ENCODE measurements at regions not wholly inside any gene's neighbourhood (a gene's known extent, or its start where the extent isn't known, plus 50 kb on each side); places are given as distances from the start of the nearest gene placed in this dataset.

DNA sequence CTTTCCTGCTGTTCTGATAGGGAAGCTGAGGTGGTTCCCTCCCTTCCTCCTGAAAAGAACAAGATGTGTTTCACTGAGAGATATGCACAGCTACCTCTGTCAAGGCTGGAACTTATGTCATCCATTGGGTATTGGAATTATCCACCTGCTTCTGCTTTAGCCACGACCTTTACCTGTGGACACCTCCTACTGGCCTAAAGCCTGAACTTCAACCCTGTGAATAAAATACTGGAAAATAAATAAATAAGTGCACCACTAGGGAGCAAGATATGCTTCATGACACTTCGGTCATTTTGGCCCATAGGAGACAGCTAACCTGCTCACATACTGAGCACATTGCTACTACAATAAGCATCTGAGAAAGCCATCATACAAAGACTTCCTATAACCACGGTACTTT, 419.9 kb upstream of the NWD2 start:
- TF ChIP-seq SMC3 (conservative IDR thresholded peaks at IDR 0.05; ENCODE audit: poor library complexity), result no peak
- no peak for TF ChIP-seq MXI1 (conservative IDR thresholded peaks at IDR 0.05; ENCODE audit: poor library complexity, severe bottlenecking)
- no peak for TF ChIP-seq EP300 (conservative IDR thresholded peaks at IDR 0.05; ENCODE audit: poor library complexity, severe bottlenecking)
- TF ChIP-seq POLR2AphosphoS5 (IDR thresholded peaks at IDR 0.05), result no peak
- TF ChIP-seq, protein P1, sequence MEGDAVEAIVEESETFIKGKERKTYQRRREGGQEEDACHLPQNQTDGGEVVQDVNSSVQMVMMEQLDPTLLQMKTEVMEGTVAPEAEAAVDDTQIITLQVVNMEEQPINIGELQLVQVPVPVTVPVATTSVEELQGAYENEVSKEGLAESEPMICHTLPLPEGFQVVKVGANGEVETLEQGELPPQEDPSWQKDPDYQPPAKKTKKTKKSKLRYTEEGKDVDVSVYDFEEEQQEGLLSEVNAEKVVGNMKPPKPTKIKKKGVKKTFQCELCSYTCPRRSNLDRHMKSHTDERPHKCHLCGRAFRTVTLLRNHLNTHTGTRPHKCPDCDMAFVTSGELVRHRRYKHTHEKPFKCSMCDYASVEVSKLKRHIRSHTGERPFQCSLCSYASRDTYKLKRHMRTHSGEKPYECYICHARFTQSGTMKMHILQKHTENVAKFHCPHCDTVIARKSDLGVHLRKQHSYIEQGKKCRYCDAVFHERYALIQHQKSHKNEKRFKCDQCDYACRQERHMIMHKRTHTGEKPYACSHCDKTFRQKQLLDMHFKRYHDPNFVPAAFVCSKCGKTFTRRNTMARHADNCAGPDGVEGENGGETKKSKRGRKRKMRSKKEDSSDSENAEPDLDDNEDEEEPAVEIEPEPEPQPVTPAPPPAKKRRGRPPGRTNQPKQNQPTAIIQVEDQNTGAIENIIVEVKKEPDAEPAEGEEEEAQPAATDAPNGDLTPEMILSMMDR (IDR thresholded peaks at IDR 0.05; ENCODE audit: poor library complexity, severe bottlenecking), result no peak
- TF ChIP-seq EZH2 (IDR thresholded peaks at IDR 0.05; ENCODE audit: borderline replicate concordance, insufficient read depth, low read length, poor library complexity, severe bottlenecking), result no peak
- TF ChIP-seq, protein P2, sequence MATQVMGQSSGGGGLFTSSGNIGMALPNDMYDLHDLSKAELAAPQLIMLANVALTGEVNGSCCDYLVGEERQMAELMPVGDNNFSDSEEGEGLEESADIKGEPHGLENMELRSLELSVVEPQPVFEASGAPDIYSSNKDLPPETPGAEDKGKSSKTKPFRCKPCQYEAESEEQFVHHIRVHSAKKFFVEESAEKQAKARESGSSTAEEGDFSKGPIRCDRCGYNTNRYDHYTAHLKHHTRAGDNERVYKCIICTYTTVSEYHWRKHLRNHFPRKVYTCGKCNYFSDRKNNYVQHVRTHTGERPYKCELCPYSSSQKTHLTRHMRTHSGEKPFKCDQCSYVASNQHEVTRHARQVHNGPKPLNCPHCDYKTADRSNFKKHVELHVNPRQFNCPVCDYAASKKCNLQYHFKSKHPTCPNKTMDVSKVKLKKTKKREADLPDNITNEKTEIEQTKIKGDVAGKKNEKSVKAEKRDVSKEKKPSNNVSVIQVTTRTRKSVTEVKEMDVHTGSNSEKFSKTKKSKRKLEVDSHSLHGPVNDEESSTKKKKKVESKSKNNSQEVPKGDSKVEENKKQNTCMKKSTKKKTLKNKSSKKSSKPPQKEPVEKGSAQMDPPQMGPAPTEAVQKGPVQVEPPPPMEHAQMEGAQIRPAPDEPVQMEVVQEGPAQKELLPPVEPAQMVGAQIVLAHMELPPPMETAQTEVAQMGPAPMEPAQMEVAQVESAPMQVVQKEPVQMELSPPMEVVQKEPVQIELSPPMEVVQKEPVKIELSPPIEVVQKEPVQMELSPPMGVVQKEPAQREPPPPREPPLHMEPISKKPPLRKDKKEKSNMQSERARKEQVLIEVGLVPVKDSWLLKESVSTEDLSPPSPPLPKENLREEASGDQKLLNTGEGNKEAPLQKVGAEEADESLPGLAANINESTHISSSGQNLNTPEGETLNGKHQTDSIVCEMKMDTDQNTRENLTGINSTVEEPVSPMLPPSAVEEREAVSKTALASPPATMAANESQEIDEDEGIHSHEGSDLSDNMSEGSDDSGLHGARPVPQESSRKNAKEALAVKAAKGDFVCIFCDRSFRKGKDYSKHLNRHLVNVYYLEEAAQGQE (IDR thresholded peaks at IDR 0.05; ENCODE audit: borderline replicate concordance), result no peak
- TF ChIP-seq TAF1 (IDR thresholded peaks at IDR 0.05; ENCODE audit: low read depth), result no peak
- TF ChIP-seq RAD21 (conservative IDR thresholded peaks at IDR 0.05), result no peak
- Histone ChIP-seq H3K27me3 (ENCODE audit: insufficient read depth, low read depth, low read length) (no peaks in the 10 kb centered on the region), H3K36me3 (ENCODE audit: insufficient read depth, low read length) (no peaks in the 10 kb centered on the region), H2AFZ (ENCODE audit: low read depth, low read length) (no peak overlapping the region), H3K9ac (ENCODE audit: low read length) (no peak overlapping the region), H3K9me3 (ENCODE audit: low read length) (no peaks in the 10 kb centered on the region), H3K4me3 (ENCODE audit: low read length) (no peak overlapping the region), H3K4me2 (ENCODE audit: low read length) (no peak overlapping the region), H3K9me2 (ENCODE audit: insufficient read depth, low read length) (no peaks in the 10 kb centered on the region), H3K27ac (ENCODE audit: low read length) (no peak overlapping the region), H4K20me1 (ENCODE audit: insufficient read depth) (no peaks in the 10 kb centered on the region), H3K79me2 (replicated peaks; ENCODE audit: insufficient read depth, low read length) (no peaks in the 10 kb centered on the region), H3F3A (ENCODE audit: insufficient read depth, low read length, poor library complexity, severe bottlenecking) (no peaks in the 10 kb centered on the region)

- Histone ChIP-seq H3K27ac (ENCODE audit: low read length) (no peak overlapping the region), H3F3A (ENCODE audit: insufficient read depth, low read length, poor library complexity, severe bottlenecking) (no peaks in the 10 kb centered on the region), H3K79me2 (replicated peaks; ENCODE audit: insufficient read depth, low read length) (no peaks in the 10 kb centered on the region), H2AFZ (ENCODE audit: low read depth, low read length) (no peak overlapping the region), H3K4me2 (ENCODE audit: low read length) (no peak overlapping the region), H3K9me3 (ENCODE audit: low read length) (no peaks in the 10 kb centered on the region), H3K27me3 (ENCODE audit: insufficient read depth, low read depth, low read length) (no peaks in the 10 kb centered on the region), H3K9ac (ENCODE audit: low read length) (no peak overlapping the region), H4K20me1 (ENCODE audit: insufficient read depth) (no peaks in the 10 kb centered on the region), H3K9me2 (ENCODE audit: insufficient read depth, low read length) (no peaks in the 10 kb centered on the region), H3K4me3 (ENCODE audit: low read length) (no peak overlapping the region), H3K36me3 (ENCODE audit: insufficient read depth, low read length) (no peaks in the 10 kb centered on the region)
- TF ChIP-seq POLR2AphosphoS5 (IDR thresholded peaks at IDR 0.05) (no peak), TAF1 (IDR thresholded peaks at IDR 0.05; ENCODE audit: low read depth) (no peak), RAD21 (conservative IDR thresholded peaks at IDR 0.05) (no peak), MXI1 (conservative IDR thresholded peaks at IDR 0.05; ENCODE audit: poor library complexity, severe bottlenecking) (no peak), SMC3 (conservative IDR thresholded peaks at IDR 0.05; ENCODE audit: poor library complexity) (no peak)
- TF ChIP-seq, protein P2 (IDR thresholded peaks at IDR 0.05; ENCODE audit: borderline replicate concordance), result no peak
Measured at GRCh38 chr4:36835246-36835645, 409.3 kb upstream of the NWD2 start.

Data from neural cell (in vitro differentiated cells).